OCI-LY7 (cell line): ENCODE measurements at regions not wholly inside any gene's neighbourhood (a gene's known extent, or its start where the extent isn't known, plus 50 kb on each side); places are given as distances from the start of the nearest gene placed in this dataset.

Experiments used
- BruUV-seq: library from RNA; stranded (reverse); fragments of 400-500 nt; replicated peaks from 2 replicates; lab custom pipeline; 2021; lab: Mats Ljungman, UMichigan
- CTCF ChIA-PET: fragments of 300-600 bp; sonication (Branson Sonifier 250); formaldehyde crosslinking; loops from one replicate; lab custom pipeline; 2022; ENCODE audit warnings: antibody characterized with exemption; ENCODE audit not compliant: unreplicated experiment; lab: Charles Lee
- POLR2A ChIA-PET: fragments of 300-600 bp; sonication (Branson Sonifier 250); formaldehyde crosslinking; loops from one replicate; lab custom pipeline; 2022; ENCODE audit warnings: antibody characterized with exemption; lab: Charles Lee
- DNase-seq: peaks from one replicate; pipeline ENCODE4 v3.0.0-alpha.2; 2015; ENCODE audit warnings: low spot score
- H2AFZ ChIP-seq: fragments of 200-600 bp; sonication (generic), shearing (Covaris generic); 2 replicates; pipeline ENCODE4 v1.6.1; 2014; ENCODE audit warnings: mild to moderate bottlenecking, antibody characterized with exemption, low read length, moderate library complexity
- H3K27ac ChIP-seq: fragments of 200-600 bp; sonication (generic); 2 replicates; pipeline ENCODE4 v1.5.1; 2014; ENCODE audit warnings: mixed run types, low read depth, mild to moderate bottlenecking, moderate library complexity, low read length, inconsistent platforms; ENCODE audit not compliant: poor library complexity, severe bottlenecking
- H3K36me3 ChIP-seq: fragments of 200-600 bp; sonication (generic); 2 replicates; pipeline ENCODE4 v1.6.1; 2014; ENCODE audit warnings: mild to moderate bottlenecking, antibody characterized with exemption, low read length, moderate library complexity, mixed read lengths; ENCODE audit not compliant: insufficient read depth
- H3K4me1 ChIP-seq: fragments of 200-600 bp; sonication (generic); 2 replicates; pipeline ENCODE4 v1.5.1; 2014; ENCODE audit warnings: mild to moderate bottlenecking, low read length; ENCODE audit not compliant: insufficient read depth, poor library complexity, severe bottlenecking
- H3K4me2 ChIP-seq: fragments of 200-600 bp; sonication (generic); 2 replicates; pipeline ENCODE4 v1.6.1; 2014; ENCODE audit warnings: mild to moderate bottlenecking, low read length
- H3K4me3 ChIP-seq: fragments of 200-600 bp; sonication (generic); 2 replicates; pipeline ENCODE4 v1.5.1; 2014; ENCODE audit warnings: mild to moderate bottlenecking, low read depth, low read length; ENCODE audit not compliant: poor library complexity, severe bottlenecking
- H3K79me2 ChIP-seq: fragments of 200-600 bp; sonication (generic); 2 replicates; pipeline ENCODE4 v1.6.1; 2016; ENCODE audit warnings: low read depth, mild to moderate bottlenecking, low read length, moderate library complexity, mixed read lengths; ENCODE audit not compliant: insufficient read depth
- H3K9me2 ChIP-seq: fragments of 200-600 bp; sonication (generic); 2 replicates; pipeline ENCODE4 v1.6.1; 2016; ENCODE audit warnings: mild to moderate bottlenecking, low read length, mixed read lengths; ENCODE audit not compliant: insufficient read depth
- H3K9me3 ChIP-seq: fragments of 200-600 bp; sonication (generic); 2 replicates; pipeline ENCODE4 v1.6.1; 2014; ENCODE audit warnings: mild to moderate bottlenecking, mixed run types, low read length, mixed read lengths
- H4K20me1 ChIP-seq: fragments of 200-600 bp; sonication (generic); 2 replicates; pipeline ENCODE4 v1.6.1; 2014; ENCODE audit warnings: mild to moderate bottlenecking, antibody characterized with exemption, low read length, moderate library complexity, mixed read lengths; ENCODE audit not compliant: insufficient read depth
- EZH2phosphoT487 ChIP-seq: fragments of 200-600 bp; sonication (generic); IDR thresholded peaks from 2 replicates; pipeline ENCODE4 v1.6.1; 2018; ENCODE audit warnings: low read depth, borderline replicate concordance, mild to moderate bottlenecking, mixed run types, antibody characterized with exemption, low read length, moderate library complexity, mixed read lengths
- intact Hi-C: fragments of 100-400 bp; cut with micrococcal nuclease; formaldehyde crosslinking; loops from one replicate; pipeline ENCODE4 v1.10.0; 2022; ENCODE audit not compliant: unreplicated experiment
- TF ChIP-seq, protein P1 (sequence below): fragments of 200-600 bp; sonication (generic); conservative IDR thresholded peaks from 2 replicates; pipeline ENCODE4 v1.5.1; 2014; ENCODE audit warnings: mild to moderate bottlenecking, antibody characterized with exemption, low read length, moderate library complexity, mixed read lengths

DNA sequence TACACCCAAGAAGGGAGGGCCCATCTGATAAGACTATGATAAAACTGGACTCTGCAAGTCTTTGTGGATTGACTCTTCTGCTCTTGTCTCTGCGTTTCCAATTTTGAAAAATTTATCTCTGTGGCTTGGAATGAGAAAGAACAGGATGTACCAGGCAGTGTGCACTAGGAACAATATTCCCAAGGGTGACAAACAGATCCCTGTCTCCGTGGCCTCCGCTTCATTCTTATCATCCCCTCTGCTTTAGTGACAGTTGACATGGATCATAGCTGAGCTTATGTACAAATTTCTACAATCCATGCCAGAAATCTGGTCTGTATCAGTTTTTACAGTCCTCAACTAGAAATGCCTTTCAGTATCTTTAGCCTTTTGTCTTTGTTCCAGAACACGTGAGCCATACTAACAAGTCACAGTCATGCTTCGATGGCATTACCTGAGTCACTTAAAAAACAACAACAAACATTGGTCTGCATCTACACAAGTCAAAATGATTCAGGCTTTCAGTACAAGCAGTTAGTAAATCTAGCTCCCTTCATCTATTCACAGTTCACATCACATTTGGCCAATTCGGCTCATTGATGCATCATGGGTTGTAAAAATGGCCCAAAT lies 393.6 kb upstream of the CELF2 start:
- Histone ChIP-seq H4K20me1 (no peaks in the 10 kb centered on the region), H2AFZ (no peak overlapping the region), H3K27ac (no peak overlapping the region), H3K36me3 (no peaks in the 10 kb centered on the region), H3K79me2 (no peaks in the 10 kb centered on the region), H3K4me1 (no peaks in the 10 kb centered on the region), H3K9me3 (no peaks in the 10 kb centered on the region), H3K4me3 (no peak overlapping the region), H3K9me2 (no peaks in the 10 kb centered on the region), H3K4me2 (no peak overlapping the region)
- TF ChIP-seq EZH2phosphoT487: no peak
- TF ChIP-seq, protein P1, sequence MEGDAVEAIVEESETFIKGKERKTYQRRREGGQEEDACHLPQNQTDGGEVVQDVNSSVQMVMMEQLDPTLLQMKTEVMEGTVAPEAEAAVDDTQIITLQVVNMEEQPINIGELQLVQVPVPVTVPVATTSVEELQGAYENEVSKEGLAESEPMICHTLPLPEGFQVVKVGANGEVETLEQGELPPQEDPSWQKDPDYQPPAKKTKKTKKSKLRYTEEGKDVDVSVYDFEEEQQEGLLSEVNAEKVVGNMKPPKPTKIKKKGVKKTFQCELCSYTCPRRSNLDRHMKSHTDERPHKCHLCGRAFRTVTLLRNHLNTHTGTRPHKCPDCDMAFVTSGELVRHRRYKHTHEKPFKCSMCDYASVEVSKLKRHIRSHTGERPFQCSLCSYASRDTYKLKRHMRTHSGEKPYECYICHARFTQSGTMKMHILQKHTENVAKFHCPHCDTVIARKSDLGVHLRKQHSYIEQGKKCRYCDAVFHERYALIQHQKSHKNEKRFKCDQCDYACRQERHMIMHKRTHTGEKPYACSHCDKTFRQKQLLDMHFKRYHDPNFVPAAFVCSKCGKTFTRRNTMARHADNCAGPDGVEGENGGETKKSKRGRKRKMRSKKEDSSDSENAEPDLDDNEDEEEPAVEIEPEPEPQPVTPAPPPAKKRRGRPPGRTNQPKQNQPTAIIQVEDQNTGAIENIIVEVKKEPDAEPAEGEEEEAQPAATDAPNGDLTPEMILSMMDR: no peak
- BruUV-seq: no TSS peak
- ChIA-PET POLR2A (no interaction called here), CTCF (no interaction called here)
- DNase-seq: no peak
- intact Hi-C loops: no loop called here

DNA sequence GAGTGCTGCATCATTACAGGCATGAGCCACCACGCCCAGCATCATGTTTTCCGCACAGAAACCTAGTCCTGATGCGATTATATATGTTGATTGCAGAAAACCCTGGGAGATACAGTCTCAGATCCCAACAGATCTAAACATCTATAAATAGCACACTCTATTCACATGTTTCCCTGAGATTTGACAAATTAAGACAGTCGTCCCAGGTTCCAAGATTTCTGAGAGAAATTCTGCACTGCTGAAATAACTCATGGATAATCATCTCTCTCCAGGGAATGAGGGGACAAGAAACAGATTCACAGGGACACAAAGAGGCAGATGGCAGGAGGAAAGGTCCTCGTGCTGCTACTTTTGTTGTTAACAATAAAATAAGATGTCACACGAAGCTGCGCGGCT lies 393.1 kb upstream of the CELF2 start:
- no TSS peak for BruUV-seq
- TF ChIP-seq EZH2phosphoT487: no peak
- TF ChIP-seq, protein P1: no peak
- intact Hi-C loops: no loop called here
- ChIA-PET POLR2A (no interaction called here), CTCF (no interaction called here)
- no peak overlapping the region for H3K4me3 ChIP-seq
- H3K27ac ChIP-seq: no peak overlapping the region
- no peak for DNase-seq
- H3K79me2 ChIP-seq: no peaks in the 10 kb centered on the region
- no peaks in the 10 kb centered on the region for H3K9me3 ChIP-seq
- H3K4me1 ChIP-seq: no peaks in the 10 kb centered on the region
- no peak overlapping the region for H3K4me2 ChIP-seq
- no peaks in the 10 kb centered on the region for H3K36me3 ChIP-seq
- H4K20me1 ChIP-seq: no peaks in the 10 kb centered on the region
- no peaks in the 10 kb centered on the region for H3K9me2 ChIP-seq
- H2AFZ ChIP-seq: no peak overlapping the region

DNA sequence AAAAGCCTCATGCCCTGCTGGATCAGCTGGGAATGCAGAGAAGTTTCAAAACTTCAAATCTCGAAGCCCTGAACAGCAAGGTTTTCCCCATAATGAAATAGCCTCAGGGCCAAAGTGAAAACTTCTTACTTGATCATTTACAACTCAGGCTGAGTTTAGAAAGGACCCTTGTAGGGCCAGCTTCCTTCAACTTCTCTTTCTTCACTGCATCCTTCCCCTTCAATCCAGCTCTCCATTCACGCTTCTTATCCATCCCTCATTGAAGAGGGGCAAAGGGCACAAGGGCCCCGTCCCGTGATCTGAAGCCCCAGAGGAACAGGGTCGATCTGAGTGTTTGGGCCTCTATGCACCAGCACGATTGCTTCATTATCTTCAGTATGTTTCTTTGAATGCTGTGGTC lies 392.2 kb upstream of the CELF2 start:
- ChIA-PET POLR2A (no interaction called here), CTCF (no interaction called here)
- Histone ChIP-seq H3K9me3 (no peaks in the 10 kb centered on the region), H3K4me2 (no peak overlapping the region), H3K79me2 (no peaks in the 10 kb centered on the region), H3K4me1 (no peaks in the 10 kb centered on the region), H3K4me3 (no peak overlapping the region), H3K36me3 (no peaks in the 10 kb centered on the region), H3K27ac (no peak overlapping the region), H2AFZ (no peak overlapping the region), H4K20me1 (no peaks in the 10 kb centered on the region), H3K9me2 (no peaks in the 10 kb centered on the region)
- intact Hi-C loops: no loop called here
- DNase-seq: no peak
- no TSS peak for BruUV-seq
- TF ChIP-seq, protein P1: no peak
- no peak for TF ChIP-seq EZH2phosphoT487
